ENCODE measurements at regions not wholly inside any gene's neighbourhood (a gene's known extent, or its start where the extent isn't known, plus 50 kb on each side); places are given as distances from the start of the nearest gene placed in this dataset.
"Not testable (repeated sequence)": the region's sequence is repeated elsewhere in the genome, so short reads cannot be mapped to it uniquely, and the experiment has no call there.

DNA sequence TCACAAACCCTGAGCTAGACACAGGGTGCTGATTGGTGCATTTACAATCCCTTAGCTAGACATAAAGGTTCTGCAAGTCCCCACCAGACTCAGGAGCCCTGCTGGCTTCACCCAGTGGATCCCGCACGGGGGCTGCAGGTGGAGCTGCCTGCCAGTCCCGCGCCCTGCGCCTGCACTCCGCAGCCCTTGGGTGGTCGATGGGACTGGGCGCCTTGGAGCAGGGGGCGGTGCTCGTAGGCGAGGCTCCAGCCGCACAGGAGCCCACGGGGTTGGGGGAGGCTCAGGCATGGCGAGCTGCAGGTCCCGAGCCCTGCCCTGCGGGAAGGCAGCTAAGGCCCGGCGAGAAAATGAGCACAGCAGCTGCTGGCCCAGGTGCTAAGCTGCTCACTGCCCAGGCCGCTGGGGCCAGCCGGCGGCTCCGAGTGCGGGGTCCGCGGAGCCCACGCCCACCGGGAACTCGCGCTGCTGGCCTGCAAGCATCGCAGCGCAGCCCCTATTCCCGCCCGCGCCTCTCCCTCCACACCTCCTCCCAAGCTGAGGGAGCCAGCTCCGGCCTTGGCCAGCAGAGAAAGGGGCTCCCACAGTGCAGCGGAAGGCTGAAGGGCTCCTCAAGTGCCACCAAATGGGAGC lies 155.2 kb downstream of the SLC25A46 start:
- not testable (repeated sequence) for H3K27ac Mint-ChIP-seq (ENCODE audit: unreplicated experiment); H4K20me1 ChIP-seq (ENCODE audit: insufficient read depth, low read length); H3K36me3 Mint-ChIP-seq (ENCODE audit: low read depth, unreplicated experiment); DNase-seq (ENCODE audit: low read depth); H2AFZ ChIP-seq (ENCODE audit: low read depth, low read length); H3K9me3 ChIP-seq (ENCODE audit: insufficient read depth, low read depth, low read length); H3K9me3 Mint-ChIP-seq (ENCODE audit: unreplicated experiment); H3K4me3 Mint-ChIP-seq (ENCODE audit: unreplicated experiment); H3K4me1 Mint-ChIP-seq (ENCODE audit: low read depth, unreplicated experiment); H3K79me2 ChIP-seq (ENCODE audit: insufficient read depth, low read length); H3K27me3 Mint-ChIP-seq (ENCODE audit: low read depth, unreplicated experiment); H3K4me2 ChIP-seq (ENCODE audit: low read length); H3K27ac ChIP-seq (ENCODE audit: low read depth, low read length); FAIRE-seq; H3K4me1 ChIP-seq (ENCODE audit: insufficient read depth, low read length); H3K9ac ChIP-seq (ENCODE audit: low read length); H3K36me3 ChIP-seq (ENCODE audit: insufficient read depth, low read length); H3K27me3 ChIP-seq (ENCODE audit: insufficient read depth, low read length); H3K4me3 ChIP-seq (ENCODE audit: insufficient read depth, low read depth, low read length)

GRCh38 chr5:110894805-110895204 lies 156.0 kb downstream of the SLC25A46 start:
- no peaks in the 10 kb centered on the region for H3K27me3 ChIP-seq (ENCODE audit: insufficient read depth, low read length)
- H3K9ac ChIP-seq (ENCODE audit: low read length): no peak overlapping the region
- H3K9me3 Mint-ChIP-seq (ENCODE audit: unreplicated experiment): peaks cover 3% of the 10 kb centered on the region
- H3K4me2 ChIP-seq (ENCODE audit: low read length): no peak overlapping the region
- no peak overlapping the region for H3K27ac Mint-ChIP-seq (ENCODE audit: unreplicated experiment)
- FAIRE-seq (no peak), DNase-seq (ENCODE audit: low read depth) (no peak)
- no peak overlapping the region for H2AFZ ChIP-seq (ENCODE audit: low read depth, low read length)
- no peak for TF ChIP-seq EZH2 (IDR thresholded peaks at IDR 0.05; ENCODE audit: insufficient read depth, low read length)
- TF ChIP-seq CTCF (IDR thresholded peaks at IDR 0.05; ENCODE audit: insufficient read depth, low read depth, low read length): no peak
- H3K36me3 Mint-ChIP-seq (ENCODE audit: low read depth, unreplicated experiment): no peaks in the 10 kb centered on the region
- H3K4me1 ChIP-seq (ENCODE audit: insufficient read depth, low read length): peaks cover 8% of the 10 kb centered on the region
- no peaks in the 10 kb centered on the region for H3K9me3 ChIP-seq (ENCODE audit: insufficient read depth, low read depth, low read length)
- H3K79me2 ChIP-seq (ENCODE audit: insufficient read depth, low read length): no peaks in the 10 kb centered on the region
- no peaks in the 10 kb centered on the region for H3K4me1 Mint-ChIP-seq (ENCODE audit: low read depth, unreplicated experiment)
- no peaks in the 10 kb centered on the region for H3K27me3 Mint-ChIP-seq (ENCODE audit: low read depth, unreplicated experiment)
- no peaks in the 10 kb centered on the region for H4K20me1 ChIP-seq (ENCODE audit: insufficient read depth, low read length)
- H3K27ac ChIP-seq (ENCODE audit: low read depth, low read length): no peak overlapping the region
- no peak overlapping the region for H3K4me3 Mint-ChIP-seq (ENCODE audit: unreplicated experiment)
- no peaks in the 10 kb centered on the region for H3K36me3 ChIP-seq (ENCODE audit: insufficient read depth, low read length)
- H3K4me3 ChIP-seq (ENCODE audit: insufficient read depth, low read depth, low read length): no peak overlapping the region

GRCh38 chr5:110896901-110897300 lies 158.1 kb downstream of the SLC25A46 start:
- H3K27me3 Mint-ChIP-seq (ENCODE audit: low read depth, unreplicated experiment): no peaks in the 10 kb centered on the region
- no peak for TF ChIP-seq CTCF (IDR thresholded peaks at IDR 0.05; ENCODE audit: insufficient read depth, low read depth, low read length)
- no peak overlapping the region for H3K9ac ChIP-seq (ENCODE audit: low read length)
- peaks cover 23% of the 10 kb centered on the region for H3K4me1 ChIP-seq (ENCODE audit: insufficient read depth, low read length)
- no peak overlapping the region for H3K4me3 ChIP-seq (ENCODE audit: insufficient read depth, low read depth, low read length)
- no peaks in the 10 kb centered on the region for H3K79me2 ChIP-seq (ENCODE audit: insufficient read depth, low read length)
- no peaks in the 10 kb centered on the region for H3K4me1 Mint-ChIP-seq (ENCODE audit: low read depth, unreplicated experiment)
- no peak overlapping the region for H3K27ac ChIP-seq (ENCODE audit: low read depth, low read length)
- H3K36me3 Mint-ChIP-seq (ENCODE audit: low read depth, unreplicated experiment): no peaks in the 10 kb centered on the region
- no peaks in the 10 kb centered on the region for H3K27me3 ChIP-seq (ENCODE audit: insufficient read depth, low read length)
- H3K36me3 ChIP-seq (ENCODE audit: insufficient read depth, low read length): no peaks in the 10 kb centered on the region
- no peak overlapping the region for H3K4me3 Mint-ChIP-seq (ENCODE audit: unreplicated experiment)
- no peaks in the 10 kb centered on the region for H3K9me3 Mint-ChIP-seq (ENCODE audit: unreplicated experiment)
- peak; percentile 61 for DNase-seq (ENCODE audit: low read depth)
- H3K27ac Mint-ChIP-seq (ENCODE audit: unreplicated experiment): no peak overlapping the region
- no peak for FAIRE-seq
- H3K4me2 ChIP-seq (ENCODE audit: low read length): no peak overlapping the region
- H3K9me3 ChIP-seq (ENCODE audit: insufficient read depth, low read depth, low read length): no peaks in the 10 kb centered on the region
- H2AFZ ChIP-seq (ENCODE audit: low read depth, low read length): no peak overlapping the region
- no peaks in the 10 kb centered on the region for H4K20me1 ChIP-seq (ENCODE audit: insufficient read depth, low read length)

All from astrocyte (in vitro differentiated cells and primary cell).